SK-N-SH (cell line): ENCODE measurements at regions not wholly inside any gene's neighbourhood (a gene's known extent, or its start where the extent isn't known, plus 50 kb on each side); places are given as distances from the start of the nearest gene placed in this dataset.

Experiments used
- CTCF ChIA-PET: fragments of 300-600, 350-600 bp; formaldehyde crosslinking; extraction: SDS; loops from one replicate; lab custom pipeline; 2021; lab: Yijun Ruan, JAX
- POLR2A ChIA-PET: fragments of 350-600 bp; sonication (Branson Sonifier 250); formaldehyde crosslinking; extraction: SDS; loops from one replicate; lab custom pipeline; 2020; ENCODE audit warnings: antibody characterized with exemption, inconsistent platforms; lab: Yijun Ruan, JAX
- DNase-seq: peaks from one replicate; pipeline ENCODE4 v3.0.0; 2012
- H2AFZ ChIP-seq: fragments of 200-600 bp; sonication (generic); 2 replicates; pipeline ENCODE4 v1.8.1; 2016; ENCODE audit warnings: antibody characterized with exemption, mild to moderate bottlenecking, low read depth
- H3F3A ChIP-seq: fragments of 200-600 bp; sonication (generic); replicated peaks from 2 replicates; pipeline ENCODE3; 2016; ENCODE audit warnings: antibody characterized with exemption, mild to moderate bottlenecking; ENCODE audit not compliant: insufficient read depth
- H3K27ac ChIP-seq, 2 experiments: fragments of 200-500 bp in 1 of 2; fragments of 200-600 bp in 1 of 2; sonication (Bioruptor generic) in 1 of 2; sonication (generic), shearing (Covaris generic) in 1 of 2; 2 replicates each; pipeline versions ENCODE4 v1.5.1 to v1.6.1; 2014 to 2016; ENCODE audit warnings: low read depth in 2 of 2, inconsistent platforms in 1 of 2, low read length in 1 of 2, mild to moderate bottlenecking in 1 of 2, mixed read lengths in 1 of 2
- H3K27me3 ChIP-seq: fragments of 200-600 bp; sonication (generic), shearing (Covaris generic); 2 replicates; pipeline ENCODE4 v1.6.1; 2016; ENCODE audit warnings: mixed run types; ENCODE audit not compliant: insufficient read depth
- H3K36me3 ChIP-seq, 2 experiments: fragments of 200-500 bp in 1 of 2; fragments of 200-600 bp in 1 of 2; sonication (Bioruptor generic) in 1 of 2; sonication (generic) in 1 of 2; replicated peaks in 1 of 2; 2 replicates each; pipeline versions ENCODE3 to v1.5.1; 2014 to 2016; ENCODE audit warnings: low read length in 1 of 2, mild to moderate bottlenecking in 1 of 2; ENCODE audit not compliant: insufficient read depth in 2 of 2, control insufficient read depth in 1 of 2
- H3K4me1 ChIP-seq, 2 experiments: fragments of 200-500 bp in 1 of 2; fragments of 200-600 bp in 1 of 2; sonication (Bioruptor generic) in 1 of 2; sonication (generic), shearing (Covaris generic) in 1 of 2; 2 replicates each; pipeline versions ENCODE4 v1.5.1 to v1.6.1; 2014 to 2016; ENCODE audit warnings: low read depth in 1 of 2, low read length in 1 of 2, mixed run types in 1 of 2; ENCODE audit not compliant: insufficient read depth in 2 of 2, control insufficient read depth in 1 of 2
- H3K4me2 ChIP-seq: fragments of 200-600 bp; sonication (generic), shearing (Covaris generic); 2 replicates; pipeline ENCODE4 v1.6.1; 2017; ENCODE audit warnings: mixed run types
- H3K4me3 ChIP-seq, 2 experiments: fragments of 200-500 bp in 1 of 2; fragments of 200-600 bp in 1 of 2; sonication (Bioruptor generic) in 1 of 2; sonication (generic), shearing (Covaris generic) in 1 of 2; 2 replicates each; pipeline versions ENCODE4 v1.5.1 to v1.8.1; 2014 to 2016; ENCODE audit warnings: low read depth in 2 of 2, inconsistent platforms in 1 of 2, low read length in 1 of 2, mild to moderate bottlenecking in 1 of 2, mixed read lengths in 1 of 2, moderate library complexity in 1 of 2
- H3K79me2 ChIP-seq: fragments of 200-600 bp; sonication (generic); 2 replicates; pipeline ENCODE4 v1.8.1; 2017; ENCODE audit warnings: mild to moderate bottlenecking; ENCODE audit not compliant: insufficient read depth
- H3K9ac ChIP-seq: fragments of 200-600 bp; sonication (generic); 2 replicates; pipeline ENCODE4 v1.6.1; 2017; ENCODE audit warnings: mixed run types
- H3K9me2 ChIP-seq: fragments of 200-600 bp; sonication (generic); 2 replicates; pipeline ENCODE4 v1.6.1; 2017; ENCODE audit warnings: mixed run types
- H3K9me3 ChIP-seq: fragments of 200-600 bp; sonication (generic); 2 replicates; pipeline ENCODE4 v1.6.1; 2017; ENCODE audit warnings: mixed run types, mild to moderate bottlenecking, moderate library complexity
- H4K20me1 ChIP-seq: fragments of 200-600 bp; sonication (generic); 2 replicates; pipeline ENCODE4 v1.6.1; 2017; ENCODE audit warnings: mild to moderate bottlenecking, mixed run types; ENCODE audit not compliant: insufficient read depth
- GATA2 ChIP-seq: sonication (generic); formaldehyde crosslinking; IDR thresholded peaks from 2 replicates; pipeline ENCODE4 v1.5.0; 2020; ENCODE audit warnings: mild to moderate bottlenecking, missing genetic modification reagents
- POLR2AphosphoS5 ChIP-seq: IDR thresholded peaks from 2 replicates; pipeline ENCODE4 v1.6.1; 2012; ENCODE audit warnings: low read depth, low read length
- SMC3 ChIP-seq: IDR thresholded peaks from 2 replicates; pipeline ENCODE4 v1.6.1; 2012; ENCODE audit warnings: low read depth, low read length, improper control_type of control experiment
- TAF1 ChIP-seq: IDR thresholded peaks from 2 replicates; pipeline ENCODE4 v1.6.1; 2012; ENCODE audit warnings: low read depth, mild to moderate bottlenecking, low read length, moderate library complexity, borderline replicate concordance
- TEAD4 ChIP-seq: IDR thresholded peaks from 2 replicates; pipeline ENCODE4 v1.4.0; 2012; ENCODE audit warnings: mild to moderate bottlenecking, borderline replicate concordance; ENCODE audit not compliant: insufficient read depth
- WGBS: methylation state at CpG from one replicate; pipeline ENCODE4 v1.1.6; 2017; ENCODE audit warnings: low lambda C conversion rate; 5-methylcytosine and 5-hydroxymethylcytosine counted together
- small RNA-seq, 7 experiments: library from RNA; depleted of rRNA; stranded (forward); fragments of <200 nt; gene quantifications; one replicate each; pipeline ENCODE3, GENCODE V24; 2012
- TF ChIP-seq, protein P1 (sequence below): IDR thresholded peaks from 2 replicates; pipeline ENCODE4 v1.4.0; 2012; ENCODE audit warnings: low read depth, borderline replicate concordance
- TF ChIP-seq, protein P2 (sequence below): IDR thresholded peaks from 2 replicates; pipeline ENCODE4; 2012
- TF ChIP-seq, protein P3 (sequence below): IDR thresholded peaks from 2 replicates; pipeline ENCODE4 v1.4.0; 2012; ENCODE audit warnings: low read depth, borderline replicate concordance

DNA sequence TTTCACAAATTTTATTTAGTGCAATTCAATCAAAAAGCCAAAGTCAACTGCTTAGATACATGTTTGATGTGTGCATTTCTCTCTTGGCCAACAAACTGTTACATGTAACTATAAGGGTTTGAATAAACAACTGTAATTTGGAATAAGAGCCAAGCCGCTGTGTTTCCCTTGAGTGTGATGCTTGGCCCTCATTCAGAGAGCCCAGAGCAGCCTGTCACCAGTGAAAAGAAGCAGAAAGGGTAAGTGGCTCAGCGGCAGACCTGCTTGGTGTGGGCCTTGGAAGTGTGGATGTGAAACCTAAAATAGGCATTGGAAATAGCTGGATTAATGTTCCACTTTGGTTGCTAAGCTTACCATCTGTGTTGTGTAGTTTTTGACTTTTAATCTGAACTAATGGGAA, 924.6 kb downstream of the OLFM4 start:
- Histone ChIP-seq H3K9me2 (no peaks in the 10 kb centered on the region), H3K79me2 (no peaks in the 10 kb centered on the region), H3K9me3 (no peaks in the 10 kb centered on the region), H3K9ac (no peak overlapping the region), H3K4me1 (no peaks in the 10 kb centered on the region), H3K27me3 (no peaks in the 10 kb centered on the region), H2AFZ (no peak overlapping the region), H3K4me2 (no peak overlapping the region), H4K20me1 (no peaks in the 10 kb centered on the region), H3F3A (no peaks in the 10 kb centered on the region), H3K27ac (no peak overlapping the region), H3K36me3 (no peaks in the 10 kb centered on the region), H3K4me3 (no peak overlapping the region)
- ChIA-PET CTCF (no interaction called here), POLR2A (no interaction called here)
- 12% methylated on average over 2 of the region's 2 CpGs for WGBS
- TF ChIP-seq POLR2AphosphoS5 (no peak), TAF1 (no peak), GATA2 (CRISPR knock-in tag) (no peak), TEAD4 (no peak), SMC3 (no peak)
- TF ChIP-seq, protein P1, sequence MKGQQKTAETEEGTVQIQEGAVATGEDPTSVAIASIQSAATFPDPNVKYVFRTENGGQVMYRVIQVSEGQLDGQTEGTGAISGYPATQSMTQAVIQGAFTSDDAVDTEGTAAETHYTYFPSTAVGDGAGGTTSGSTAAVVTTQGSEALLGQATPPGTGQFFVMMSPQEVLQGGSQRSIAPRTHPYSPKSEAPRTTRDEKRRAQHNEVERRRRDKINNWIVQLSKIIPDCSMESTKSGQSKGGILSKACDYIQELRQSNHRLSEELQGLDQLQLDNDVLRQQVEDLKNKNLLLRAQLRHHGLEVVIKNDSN: no peak
- TF ChIP-seq, protein P2, sequence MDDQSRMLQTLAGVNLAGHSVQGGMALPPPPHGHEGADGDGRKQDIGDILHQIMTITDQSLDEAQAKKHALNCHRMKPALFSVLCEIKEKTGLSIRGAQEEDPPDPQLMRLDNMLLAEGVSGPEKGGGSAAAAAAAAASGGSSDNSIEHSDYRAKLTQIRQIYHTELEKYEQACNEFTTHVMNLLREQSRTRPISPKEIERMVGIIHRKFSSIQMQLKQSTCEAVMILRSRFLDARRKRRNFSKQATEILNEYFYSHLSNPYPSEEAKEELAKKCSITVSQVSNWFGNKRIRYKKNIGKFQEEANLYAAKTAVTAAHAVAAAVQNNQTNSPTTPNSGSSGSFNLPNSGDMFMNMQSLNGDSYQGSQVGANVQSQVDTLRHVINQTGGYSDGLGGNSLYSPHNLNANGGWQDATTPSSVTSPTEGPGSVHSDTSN: no peak
- TF ChIP-seq, protein P3, sequence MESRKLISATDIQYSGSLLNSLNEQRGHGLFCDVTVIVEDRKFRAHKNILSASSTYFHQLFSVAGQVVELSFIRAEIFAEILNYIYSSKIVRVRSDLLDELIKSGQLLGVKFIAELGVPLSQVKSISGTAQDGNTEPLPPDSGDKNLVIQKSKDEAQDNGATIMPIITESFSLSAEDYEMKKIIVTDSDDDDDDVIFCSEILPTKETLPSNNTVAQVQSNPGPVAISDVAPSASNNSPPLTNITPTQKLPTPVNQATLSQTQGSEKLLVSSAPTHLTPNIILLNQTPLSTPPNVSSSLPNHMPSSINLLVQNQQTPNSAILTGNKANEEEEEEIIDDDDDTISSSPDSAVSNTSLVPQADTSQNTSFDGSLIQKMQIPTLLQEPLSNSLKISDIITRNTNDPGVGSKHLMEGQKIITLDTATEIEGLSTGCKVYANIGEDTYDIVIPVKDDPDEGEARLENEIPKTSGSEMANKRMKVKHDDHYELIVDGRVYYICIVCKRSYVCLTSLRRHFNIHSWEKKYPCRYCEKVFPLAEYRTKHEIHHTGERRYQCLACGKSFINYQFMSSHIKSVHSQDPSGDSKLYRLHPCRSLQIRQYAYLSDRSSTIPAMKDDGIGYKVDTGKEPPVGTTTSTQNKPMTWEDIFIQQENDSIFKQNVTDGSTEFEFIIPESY: no peak
- no peak for DNase-seq

Small RNA genes lying in the stretch of these regions (small RNA-seq; reads per million reads assigned to genes)
- 0 reads per million in 7 experiments for gene RN7SL618P
